ENCODE measurements at regions not wholly inside any gene's neighbourhood (a gene's known extent, or its start where the extent isn't known, plus 50 kb on each side); places are given as distances from the start of the nearest gene placed in this dataset.

DNA sequence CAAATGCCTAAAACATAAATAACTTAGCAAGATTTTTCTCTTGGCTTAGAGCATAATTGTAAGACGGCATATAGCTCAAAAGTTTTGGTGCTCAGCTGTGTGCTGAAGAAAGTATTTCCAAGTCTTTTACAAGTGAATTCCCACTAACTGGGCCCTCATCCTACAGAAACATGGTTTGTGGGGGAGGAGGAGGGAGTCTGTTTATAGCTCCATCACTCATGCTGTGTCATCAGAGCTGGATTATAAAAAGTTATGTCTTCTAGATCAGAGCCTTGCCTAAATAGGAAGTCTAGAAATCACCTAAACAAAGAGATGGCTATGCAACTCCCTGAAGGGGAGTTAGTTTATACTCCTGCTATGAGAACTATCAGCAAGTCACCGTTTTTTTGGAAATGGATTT, 65.9 kb upstream of the OTOGL start:
- TF ChIP-seq EGR1 (IDR thresholded peaks at IDR 0.05; ENCODE audit: borderline replicate concordance, low read depth, low read length), result no peak
- TF ChIP-seq, protein P1, sequence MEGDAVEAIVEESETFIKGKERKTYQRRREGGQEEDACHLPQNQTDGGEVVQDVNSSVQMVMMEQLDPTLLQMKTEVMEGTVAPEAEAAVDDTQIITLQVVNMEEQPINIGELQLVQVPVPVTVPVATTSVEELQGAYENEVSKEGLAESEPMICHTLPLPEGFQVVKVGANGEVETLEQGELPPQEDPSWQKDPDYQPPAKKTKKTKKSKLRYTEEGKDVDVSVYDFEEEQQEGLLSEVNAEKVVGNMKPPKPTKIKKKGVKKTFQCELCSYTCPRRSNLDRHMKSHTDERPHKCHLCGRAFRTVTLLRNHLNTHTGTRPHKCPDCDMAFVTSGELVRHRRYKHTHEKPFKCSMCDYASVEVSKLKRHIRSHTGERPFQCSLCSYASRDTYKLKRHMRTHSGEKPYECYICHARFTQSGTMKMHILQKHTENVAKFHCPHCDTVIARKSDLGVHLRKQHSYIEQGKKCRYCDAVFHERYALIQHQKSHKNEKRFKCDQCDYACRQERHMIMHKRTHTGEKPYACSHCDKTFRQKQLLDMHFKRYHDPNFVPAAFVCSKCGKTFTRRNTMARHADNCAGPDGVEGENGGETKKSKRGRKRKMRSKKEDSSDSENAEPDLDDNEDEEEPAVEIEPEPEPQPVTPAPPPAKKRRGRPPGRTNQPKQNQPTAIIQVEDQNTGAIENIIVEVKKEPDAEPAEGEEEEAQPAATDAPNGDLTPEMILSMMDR (IDR thresholded peaks at IDR 0.05; ENCODE audit: control extremely low read depth in 1 of 3, insufficient read depth in 1 of 3, low read depth in 1 of 3, low read length in 3 of 3), result no peak
- TF ChIP-seq, protein P2, sequence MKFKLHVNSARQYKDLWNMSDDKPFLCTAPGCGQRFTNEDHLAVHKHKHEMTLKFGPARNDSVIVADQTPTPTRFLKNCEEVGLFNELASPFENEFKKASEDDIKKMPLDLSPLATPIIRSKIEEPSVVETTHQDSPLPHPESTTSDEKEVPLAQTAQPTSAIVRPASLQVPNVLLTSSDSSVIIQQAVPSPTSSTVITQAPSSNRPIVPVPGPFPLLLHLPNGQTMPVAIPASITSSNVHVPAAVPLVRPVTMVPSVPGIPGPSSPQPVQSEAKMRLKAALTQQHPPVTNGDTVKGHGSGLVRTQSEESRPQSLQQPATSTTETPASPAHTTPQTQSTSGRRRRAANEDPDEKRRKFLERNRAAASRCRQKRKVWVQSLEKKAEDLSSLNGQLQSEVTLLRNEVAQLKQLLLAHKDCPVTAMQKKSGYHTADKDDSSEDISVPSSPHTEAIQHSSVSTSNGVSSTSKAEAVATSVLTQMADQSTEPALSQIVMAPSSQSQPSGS (IDR thresholded peaks at IDR 0.05; ENCODE audit: low read length), result no peak
- TF ChIP-seq JUND (IDR thresholded peaks at IDR 0.05; ENCODE audit: low read length), result no peak
- TF ChIP-seq POLR2AphosphoS5 (IDR thresholded peaks at IDR 0.05; ENCODE audit: low read depth, low read length), result no peak
- no peak for TF ChIP-seq EZH2 (IDR thresholded peaks at IDR 0.05; ENCODE audit: low read depth, low read length, severe bottlenecking)
